ENCODE measurements at regions not wholly inside any gene's neighbourhood (a gene's known extent, or its start where the extent isn't known, plus 50 kb on each side); places are given as distances from the start of the nearest gene placed in this dataset.

- TF ChIP-seq, protein P1, sequence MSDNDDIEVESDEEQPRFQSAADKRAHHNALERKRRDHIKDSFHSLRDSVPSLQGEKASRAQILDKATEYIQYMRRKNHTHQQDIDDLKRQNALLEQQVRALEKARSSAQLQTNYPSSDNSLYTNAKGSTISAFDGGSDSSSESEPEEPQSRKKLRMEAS (IDR thresholded peaks at IDR 0.05) = no peak
- no peak for TF ChIP-seq RAD21 (IDR thresholded peaks at IDR 0.05; ENCODE audit: low read depth)
- TF ChIP-seq NFIC (IDR thresholded peaks at IDR 0.05) = no peak
- TF ChIP-seq, protein P2, sequence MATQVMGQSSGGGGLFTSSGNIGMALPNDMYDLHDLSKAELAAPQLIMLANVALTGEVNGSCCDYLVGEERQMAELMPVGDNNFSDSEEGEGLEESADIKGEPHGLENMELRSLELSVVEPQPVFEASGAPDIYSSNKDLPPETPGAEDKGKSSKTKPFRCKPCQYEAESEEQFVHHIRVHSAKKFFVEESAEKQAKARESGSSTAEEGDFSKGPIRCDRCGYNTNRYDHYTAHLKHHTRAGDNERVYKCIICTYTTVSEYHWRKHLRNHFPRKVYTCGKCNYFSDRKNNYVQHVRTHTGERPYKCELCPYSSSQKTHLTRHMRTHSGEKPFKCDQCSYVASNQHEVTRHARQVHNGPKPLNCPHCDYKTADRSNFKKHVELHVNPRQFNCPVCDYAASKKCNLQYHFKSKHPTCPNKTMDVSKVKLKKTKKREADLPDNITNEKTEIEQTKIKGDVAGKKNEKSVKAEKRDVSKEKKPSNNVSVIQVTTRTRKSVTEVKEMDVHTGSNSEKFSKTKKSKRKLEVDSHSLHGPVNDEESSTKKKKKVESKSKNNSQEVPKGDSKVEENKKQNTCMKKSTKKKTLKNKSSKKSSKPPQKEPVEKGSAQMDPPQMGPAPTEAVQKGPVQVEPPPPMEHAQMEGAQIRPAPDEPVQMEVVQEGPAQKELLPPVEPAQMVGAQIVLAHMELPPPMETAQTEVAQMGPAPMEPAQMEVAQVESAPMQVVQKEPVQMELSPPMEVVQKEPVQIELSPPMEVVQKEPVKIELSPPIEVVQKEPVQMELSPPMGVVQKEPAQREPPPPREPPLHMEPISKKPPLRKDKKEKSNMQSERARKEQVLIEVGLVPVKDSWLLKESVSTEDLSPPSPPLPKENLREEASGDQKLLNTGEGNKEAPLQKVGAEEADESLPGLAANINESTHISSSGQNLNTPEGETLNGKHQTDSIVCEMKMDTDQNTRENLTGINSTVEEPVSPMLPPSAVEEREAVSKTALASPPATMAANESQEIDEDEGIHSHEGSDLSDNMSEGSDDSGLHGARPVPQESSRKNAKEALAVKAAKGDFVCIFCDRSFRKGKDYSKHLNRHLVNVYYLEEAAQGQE (IDR thresholded peaks at IDR 0.05; ENCODE audit: low read depth) = no peak
- no peak for TF ChIP-seq YY1 (IDR thresholded peaks at IDR 0.05; ENCODE audit: low read depth)
- no peak for TF ChIP-seq EP300 (IDR thresholded peaks at IDR 0.05; ENCODE audit: borderline replicate concordance)
- no peak for TF ChIP-seq CEBPB (IDR thresholded peaks at IDR 0.05)
- TF ChIP-seq USF1 (IDR thresholded peaks at IDR 0.05) = no peak
- TF ChIP-seq TCF12 (IDR thresholded peaks at IDR 0.05; ENCODE audit: low read depth) = no peak
- no peak for TF ChIP-seq ZBTB7A (IDR thresholded peaks at IDR 0.05; ENCODE audit: low read depth)
- TF ChIP-seq EGR1 (IDR thresholded peaks at IDR 0.05) = no peak
- no peak for TF ChIP-seq TAF1 (IDR thresholded peaks at IDR 0.05; ENCODE audit: low read depth)
- TF ChIP-seq FOXM1 (IDR thresholded peaks at IDR 0.05; ENCODE audit: borderline replicate concordance, low read depth) = no peak
These were observed 157.8 kb downstream of the NXNL2 start for GRCh38 chr9:88692827-88693226.
